PC-3 (cell line): ENCODE measurements at regions not wholly inside any gene's neighbourhood (a gene's known extent, or its start where the extent isn't known, plus 50 kb on each side); places are given as distances from the start of the nearest gene placed in this dataset.
A peak's percentile ranks its signal among the peaks of the same experiment; 100 is the strongest.

Source experiments
- ATAC-seq: fragments of 200-7000 bp; cut with Tn5 transposase; 2 replicates; pipeline ENCODE4 v1.9.1; 2020; ENCODE audit warnings: mild to moderate bottlenecking, moderate library complexity
- BruUV-seq: library from RNA; stranded (reverse); fragments of 400-500 nt; replicated peaks from 2 replicates; lab custom pipeline; 2021; lab: Mats Ljungman, UMichigan
- CTCF ChIA-PET: fragments of 300-600 bp; sonication (Branson Sonifier 250); formaldehyde crosslinking; loops from one replicate; lab custom pipeline; 2022; ENCODE audit warnings: antibody characterized with exemption; lab: Charles Lee
- POLR2A ChIA-PET: fragments of 300-600 bp; sonication (Branson Sonifier 250); formaldehyde crosslinking; loops from one replicate; lab custom pipeline; 2022; ENCODE audit warnings: antibody characterized with exemption; ENCODE audit not compliant: unreplicated experiment; lab: Charles Lee
- DNase-seq: peaks from one replicate; pipeline ENCODE4 v3.0.0-alpha.2; 2015
- H2AFZ ChIP-seq: fragments of 300-600 bp; sonication (generic); 2 replicates; pipeline ENCODE4 v1.6.0; 2016; ENCODE audit warnings: antibody characterized with exemption, low read length
- H3F3A ChIP-seq: fragments of 300-600 bp; sonication (generic); one replicate; pipeline ENCODE4 v1.6.0; 2017; ENCODE audit warnings: antibody characterized with exemption, low read length, control low read depth, mild to moderate bottlenecking; ENCODE audit not compliant: unreplicated experiment
- H3K27ac ChIP-seq: fragments of 300-600 bp; sonication (generic); 2 replicates; pipeline ENCODE4 v1.5.1; 2016; ENCODE audit warnings: mild to moderate bottlenecking, low read length
- H3K27me3 ChIP-seq: fragments of 300-600 bp; sonication (generic); 2 replicates; pipeline ENCODE4 v1.6.1; 2016; ENCODE audit warnings: low read length, mixed read lengths
- H3K36me3 ChIP-seq: fragments of 300-600 bp; sonication (generic); 2 replicates; pipeline ENCODE4 v1.6.1; 2016; ENCODE audit warnings: low read depth, mixed run types, low read length, mixed read lengths
- H3K4me1 ChIP-seq: fragments of 300-600 bp; sonication (generic); 2 replicates; pipeline ENCODE4 v1.5.1; 2016; ENCODE audit warnings: low read length; ENCODE audit not compliant: insufficient read depth
- H3K4me2 ChIP-seq: fragments of 300-600 bp; sonication (generic); 2 replicates; pipeline ENCODE4 v1.6.0; 2016; ENCODE audit warnings: low read length
- H3K4me3 ChIP-seq: fragments of 300-600 bp; sonication (generic); 2 replicates; pipeline ENCODE4 v1.5.1; 2016; ENCODE audit warnings: mild to moderate bottlenecking, low read length, mixed read lengths
- H3K79me2 ChIP-seq: fragments of 300-600 bp; sonication (generic); 2 replicates; pipeline ENCODE4 v1.6.1; 2017; ENCODE audit warnings: low read length, mixed read lengths
- H3K9ac ChIP-seq: fragments of 300-600 bp; sonication (generic); 2 replicates; pipeline ENCODE4 v1.6.0; 2016; ENCODE audit warnings: mild to moderate bottlenecking, low read length
- H3K9me2 ChIP-seq: fragments of 300-600 bp; sonication (generic); replicated peaks from 2 replicates; pipeline ENCODE4 v1.6.1; 2016; ENCODE audit warnings: mixed run types, low read length, mixed read lengths
- H3K9me3 ChIP-seq: fragments of 300-600 bp; sonication (generic); 2 replicates; pipeline ENCODE4 v1.6.1; 2016; ENCODE audit warnings: low read length, mixed read lengths
- H4K20me1 ChIP-seq: fragments of 300-600 bp; sonication (generic); 2 replicates; pipeline ENCODE4 v1.6.1; 2016; ENCODE audit warnings: low read length, mixed read lengths
- EZH2 ChIP-seq: fragments of 300-600 bp; sonication (generic); IDR thresholded peaks from one replicate; pipeline ENCODE4 v1.6.1; 2017; ENCODE audit warnings: antibody characterized with exemption, mild to moderate bottlenecking, low read length; ENCODE audit not compliant: unreplicated experiment
- EZH2phosphoT487 ChIP-seq: fragments of 300-600 bp; sonication (generic); IDR thresholded peaks from 2 replicates; pipeline ENCODE4 v1.6.1; 2018; ENCODE audit warnings: mild to moderate bottlenecking, antibody characterized with exemption, low read length, borderline replicate concordance
- intact Hi-C: fragments of 100-400 bp; cut with micrococcal nuclease; formaldehyde crosslinking; loops from 2 replicates; pipeline ENCODE4 v1.9.0; 2023
- TF ChIP-seq, protein P1 (sequence below): fragments of 300-600 bp; sonication (generic); conservative IDR thresholded peaks from 2 replicates; pipeline ENCODE4 v1.5.1; 2017; ENCODE audit warnings: antibody characterized with exemption, low read depth, mild to moderate bottlenecking, low read length

DNA sequence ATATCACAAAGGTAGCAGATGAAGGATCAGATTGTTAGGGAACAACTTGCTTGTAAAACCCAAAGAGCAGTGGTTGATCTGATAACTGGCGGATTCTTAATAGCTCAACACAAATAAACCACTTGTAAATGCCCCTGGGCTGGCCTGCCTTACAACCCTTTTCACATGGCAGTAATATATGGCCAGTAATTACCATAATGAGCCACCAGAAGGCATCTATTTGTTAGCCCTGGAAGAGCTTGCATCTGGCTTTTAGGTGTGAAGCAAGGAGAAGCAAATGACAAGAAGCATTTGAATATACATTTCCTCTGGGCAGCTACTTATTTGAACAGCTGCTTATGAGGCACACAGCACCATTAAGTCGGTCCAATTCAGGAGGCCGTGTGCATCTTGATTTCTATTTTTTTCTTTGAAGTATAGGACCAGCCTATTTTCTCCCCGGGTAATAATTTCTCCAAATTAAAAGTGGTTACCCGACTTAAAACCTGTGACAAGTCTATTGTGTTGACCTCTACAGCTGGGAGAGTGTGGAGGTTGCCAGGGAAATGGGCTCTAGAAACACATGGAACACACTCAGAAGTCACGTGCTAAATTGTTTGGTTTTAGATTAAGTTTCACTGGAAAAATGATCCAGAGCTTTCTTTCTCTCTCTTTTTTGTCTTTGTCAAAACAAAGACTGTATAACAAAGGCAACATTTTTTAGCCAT is 113.4 kb downstream of the SEM1 start:
- Histone ChIP-seq H3K9ac (no peak overlapping the region), H3K9me2 (no peaks in the 10 kb centered on the region), H2AFZ (no peak overlapping the region), H3K27ac (no peak overlapping the region), H3K79me2 (no peaks in the 10 kb centered on the region), H3K4me1 (no peaks in the 10 kb centered on the region), H3F3A (no peaks in the 10 kb centered on the region), H3K4me3 (no peak overlapping the region), H3K27me3 (no peaks in the 10 kb centered on the region), H3K9me3 (no peaks in the 10 kb centered on the region), H3K4me2 (no peak overlapping the region), H3K36me3 (no peaks in the 10 kb centered on the region), H4K20me1 (no peaks in the 10 kb centered on the region)
- intact Hi-C loops, result loop anchor here (1.0 to 5.0 kb wide), 3 partner anchors 111 to 431 kb away; partner anchors contain the start of gene SEM1
- ChIA-PET POLR2A (no interaction called here), CTCF (interaction anchor here (0.6 to 1.1 kb wide), 4 partner anchors 325 to 431 kb away, joined by 3 to 8 read pairs (median 3); no protein-coding TSS in a partner anchor)
- ATAC-seq, result peak; percentile 66
- TF ChIP-seq EZH2, result no peak
- TF ChIP-seq, protein P1, sequence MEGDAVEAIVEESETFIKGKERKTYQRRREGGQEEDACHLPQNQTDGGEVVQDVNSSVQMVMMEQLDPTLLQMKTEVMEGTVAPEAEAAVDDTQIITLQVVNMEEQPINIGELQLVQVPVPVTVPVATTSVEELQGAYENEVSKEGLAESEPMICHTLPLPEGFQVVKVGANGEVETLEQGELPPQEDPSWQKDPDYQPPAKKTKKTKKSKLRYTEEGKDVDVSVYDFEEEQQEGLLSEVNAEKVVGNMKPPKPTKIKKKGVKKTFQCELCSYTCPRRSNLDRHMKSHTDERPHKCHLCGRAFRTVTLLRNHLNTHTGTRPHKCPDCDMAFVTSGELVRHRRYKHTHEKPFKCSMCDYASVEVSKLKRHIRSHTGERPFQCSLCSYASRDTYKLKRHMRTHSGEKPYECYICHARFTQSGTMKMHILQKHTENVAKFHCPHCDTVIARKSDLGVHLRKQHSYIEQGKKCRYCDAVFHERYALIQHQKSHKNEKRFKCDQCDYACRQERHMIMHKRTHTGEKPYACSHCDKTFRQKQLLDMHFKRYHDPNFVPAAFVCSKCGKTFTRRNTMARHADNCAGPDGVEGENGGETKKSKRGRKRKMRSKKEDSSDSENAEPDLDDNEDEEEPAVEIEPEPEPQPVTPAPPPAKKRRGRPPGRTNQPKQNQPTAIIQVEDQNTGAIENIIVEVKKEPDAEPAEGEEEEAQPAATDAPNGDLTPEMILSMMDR, result peak; percentile 47
- DNase-seq, result peak; percentile 32
- BruUV-seq, result no TSS peak

DNA sequence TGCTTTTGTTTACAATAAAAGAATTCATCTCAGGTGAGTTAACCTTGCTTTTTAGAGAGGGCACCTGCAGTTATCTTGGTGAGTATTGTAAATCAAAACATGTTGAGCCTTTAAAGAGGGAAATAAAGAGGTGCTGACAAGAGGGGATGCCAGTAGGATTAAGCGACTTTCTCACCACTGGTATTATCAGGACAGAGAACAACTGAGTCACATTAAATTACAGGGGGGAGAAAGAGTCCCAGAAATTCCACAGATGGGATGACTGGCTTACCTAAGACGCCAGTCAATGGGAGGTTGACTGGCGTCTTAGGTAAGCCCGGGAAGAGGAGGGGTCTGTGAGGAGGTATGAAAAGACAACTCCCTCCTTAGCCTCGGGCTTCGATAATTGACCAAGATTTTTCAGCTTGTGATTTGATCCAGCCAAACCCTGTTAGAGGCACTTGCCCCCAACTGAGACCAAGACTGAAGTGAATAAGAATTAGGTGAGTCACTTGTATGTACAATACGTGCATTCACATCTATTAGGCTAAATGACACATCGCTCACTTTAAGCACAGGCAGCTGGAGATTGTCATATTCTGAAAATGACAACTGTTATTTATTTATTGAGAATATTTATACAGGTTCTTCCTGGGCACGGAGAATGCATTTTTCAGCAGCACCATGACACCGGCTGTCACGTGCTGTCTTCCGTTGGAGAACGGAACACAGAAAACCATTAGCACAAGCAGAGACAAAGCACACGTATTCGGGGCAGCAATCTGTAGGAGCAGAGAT is 117.6 kb downstream of the SEM1 start:
- Histone ChIP-seq H3K4me1 (no peaks in the 10 kb centered on the region), H3K9me2 (no peaks in the 10 kb centered on the region), H3K79me2 (no peaks in the 10 kb centered on the region), H3K27me3 (no peaks in the 10 kb centered on the region), H4K20me1 (no peaks in the 10 kb centered on the region), H3K4me2 (no peak overlapping the region), H3F3A (no peaks in the 10 kb centered on the region), H3K27ac (no peak overlapping the region), H2AFZ (no peak overlapping the region), H3K36me3 (no peaks in the 10 kb centered on the region), H3K9me3 (no peaks in the 10 kb centered on the region), H3K9ac (no peak overlapping the region), H3K4me3 (no peak overlapping the region)
- no TSS peak for BruUV-seq
- ChIA-PET POLR2A (no interaction called here), CTCF (no interaction called here)
- intact Hi-C loops, result loop anchor here (5.0 kb wide), 1 partner anchor 45 kb away; no protein-coding TSS in a partner anchor
- TF ChIP-seq, protein P1, result no peak
- TF ChIP-seq EZH2 (no peak), EZH2phosphoT487 (no peak)
- DNase-seq, result peak; percentile 39
- peak; percentile 84 for ATAC-seq
